GM19324 (cell line): ENCODE measurements at regions not wholly inside any gene's neighbourhood (a gene's known extent, or its start where the extent isn't known, plus 50 kb on each side); places are given as distances from the start of the nearest gene placed in this dataset.

Experiments
- ATAC-seq: cut with Tn5 transposase; IDR thresholded peaks from one replicate; pipeline ENCODE4 v1.9.1; 2021; ENCODE audit warnings: mild to moderate bottlenecking, moderate library complexity; ENCODE audit not compliant: unreplicated experiment, low FRiP score

GRCh38 chr9:20016611-20017010 lies 227.8 kb upstream of the SLC24A2 start:
- ATAC-seq = no peak

GRCh38 chr9:20015427-20015931 lies 226.6 kb upstream of the SLC24A2 start:
- peak; percentile 60 for ATAC-seq

GRCh38 chr9:20014168-20014567 lies 225.3 kb upstream of the SLC24A2 start:
- ATAC-seq = no peak

- ATAC-seq = no peak
These were observed 223.4 kb upstream of the SLC24A2 start for GRCh38 chr9:20012232-20012631.

GRCh38 chr9:20009606-20010005 lies 220.8 kb upstream of the SLC24A2 start:
- no peak for ATAC-seq

GRCh38 chr9:20002011-20002410 lies 213.2 kb upstream of the SLC24A2 start:
- no peak for ATAC-seq

- ATAC-seq = no peak
These were observed 212.2 kb upstream of the SLC24A2 start for GRCh38 chr9:20001058-20001457.

GRCh38 chr9:19999491-20000057 lies 210.7 kb upstream of the SLC24A2 start:
- peak; percentile 48 for ATAC-seq

GRCh38 chr9:19998823-19999455 lies 210.1 kb upstream of the SLC24A2 start:
- peak; percentile 14 for ATAC-seq

GRCh38 chr9:19998153-19998552 lies 209.3 kb upstream of the SLC24A2 start:
- ATAC-seq = no peak

- ATAC-seq = no peak
These were observed 206.8 kb upstream of the SLC24A2 start for GRCh38 chr9:19995619-19996018.

GRCh38 chr9:19994296-19994695 lies 205.5 kb upstream of the SLC24A2 start:
- no peak for ATAC-seq

- no peak for ATAC-seq
These were observed 203.7 kb upstream of the SLC24A2 start for GRCh38 chr9:19992556-19992955.

GRCh38 chr9:19989213-19989612 lies 200.4 kb upstream of the SLC24A2 start:
- no peak for ATAC-seq

GRCh38 chr9:19988281-19988680 lies 199.4 kb upstream of the SLC24A2 start:
- ATAC-seq = no peak

GRCh38 chr9:19985081-19985480 lies 196.2 kb upstream of the SLC24A2 start:
- no peak for ATAC-seq

GRCh38 chr9:19976226-19976625 lies 187.4 kb upstream of the SLC24A2 start:
- ATAC-seq = no peak

GRCh38 chr9:19975499-19975898 lies 186.7 kb upstream of the SLC24A2 start:
- ATAC-seq = no peak

GRCh38 chr9:19969721-19970120 lies 180.9 kb upstream of the SLC24A2 start:
- no peak for ATAC-seq

- ATAC-seq = no peak
These were observed 179.1 kb upstream of the SLC24A2 start for GRCh38 chr9:19967888-19968459.

- no peak for ATAC-seq
These were observed 178.5 kb upstream of the SLC24A2 start for GRCh38 chr9:19967216-19967887.
